NCI-H1105 treated with DMSO at 0.1 percent for 48 hours (cell line): ENCODE measurements at regions not wholly inside any gene's neighbourhood (a gene's known extent, or its start where the extent isn't known, plus 50 kb on each side); places are given as distances from the start of the nearest gene placed in this dataset.

Experiments used
- DNase-seq: peaks from one replicate; lab custom pipeline; 2025; lab: John Stamatoyannopoulos, UW

DNA sequence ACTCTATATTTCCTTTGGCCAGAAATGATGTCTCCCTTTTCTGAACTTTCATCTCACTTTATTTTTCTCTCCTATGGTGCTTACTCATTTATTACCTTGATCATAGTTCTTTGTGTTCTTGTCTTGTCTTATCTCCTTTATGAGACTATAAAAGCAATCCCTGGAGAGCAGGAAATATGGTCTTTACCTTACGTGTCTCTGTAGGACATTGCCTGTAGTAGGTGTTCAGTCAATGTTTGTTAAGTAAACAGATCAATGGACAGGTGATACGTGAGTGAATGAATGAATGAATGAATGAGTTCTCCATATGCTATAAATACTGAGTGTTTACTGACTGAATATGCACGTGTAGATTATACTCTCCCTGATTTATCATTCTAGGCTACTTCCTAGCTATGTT is 193.7 kb upstream of the HMGA2 start:
- no peak for DNase-seq

DNA sequence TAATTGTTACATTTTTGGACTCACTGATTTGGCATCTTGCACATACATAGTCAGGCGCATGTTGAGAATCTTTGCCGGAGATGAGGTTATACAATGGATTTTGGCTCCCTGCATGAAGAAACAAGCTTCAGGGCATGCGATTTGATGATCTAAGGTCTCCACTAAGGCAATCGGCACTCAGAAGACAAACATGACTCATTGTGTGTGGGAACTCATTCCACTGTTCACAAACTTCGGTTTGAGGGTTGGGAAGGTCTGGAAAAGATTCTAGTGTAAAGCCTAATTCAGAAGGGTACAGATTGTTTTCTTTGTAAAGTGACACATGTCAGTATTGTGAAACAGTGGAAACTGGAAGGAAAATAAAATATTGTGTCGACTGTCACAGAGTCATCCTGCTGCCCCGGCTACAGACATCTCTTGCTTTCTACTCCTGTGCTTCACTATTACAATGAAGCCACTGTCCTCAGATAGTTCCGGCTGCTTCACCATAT is 192.6 kb upstream of the HMGA2 start:
- no peak for DNase-seq

DNA sequence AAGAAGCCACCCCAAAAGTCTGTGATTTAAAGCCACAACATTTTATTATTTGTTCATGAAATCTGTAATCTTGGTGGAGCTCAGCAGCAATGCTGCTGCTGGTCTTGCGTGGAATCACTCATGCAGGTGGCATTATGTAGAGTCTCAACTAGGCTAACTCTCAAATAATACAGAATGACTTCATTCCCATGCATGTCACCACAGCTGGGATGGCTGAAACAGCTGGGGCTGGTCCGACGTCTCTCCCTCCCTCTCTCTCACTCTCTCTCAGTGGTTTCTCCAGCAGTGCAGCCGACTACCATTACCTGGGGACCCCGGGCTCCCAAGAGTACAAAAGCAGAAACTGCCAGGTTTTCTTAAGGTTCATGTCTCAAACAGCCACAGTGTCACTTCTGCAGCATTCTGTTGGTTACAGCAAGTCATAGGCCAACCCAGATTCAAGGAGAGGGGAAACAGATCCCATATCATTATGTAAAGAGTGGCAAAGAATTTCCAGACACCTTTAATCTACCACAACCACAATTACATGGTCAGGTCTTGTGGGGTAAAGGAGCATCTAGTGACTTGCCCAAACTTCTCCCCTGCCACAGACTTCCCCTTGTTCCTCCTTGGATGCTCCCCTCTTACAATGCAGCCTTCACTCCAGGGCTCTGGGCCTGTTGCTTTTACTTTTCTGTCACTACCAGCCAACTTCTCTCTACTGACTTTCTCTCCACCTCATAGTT is 192.0 kb upstream of the HMGA2 start:
- DNase-seq: no peak

DNA sequence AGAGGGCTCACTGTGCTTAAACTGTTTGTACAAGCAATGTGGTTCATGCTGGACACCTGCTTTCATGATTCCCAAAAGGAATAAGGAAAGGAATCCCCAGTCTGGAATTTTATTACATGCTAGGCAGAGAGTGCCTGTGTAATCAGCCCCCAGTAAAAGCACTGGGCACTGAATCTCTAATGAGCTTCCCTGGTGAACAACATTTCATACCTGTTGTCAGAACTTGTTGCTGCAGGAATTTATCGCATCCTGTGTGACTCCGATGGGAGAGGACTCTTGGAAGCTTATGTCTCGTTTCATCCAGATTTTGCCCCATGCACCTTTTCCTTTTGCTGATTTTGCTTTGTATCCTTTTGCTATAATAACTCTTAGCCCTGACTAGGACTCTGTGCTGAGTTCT is 190.2 kb upstream of the HMGA2 start:
- no peak for DNase-seq

DNA sequence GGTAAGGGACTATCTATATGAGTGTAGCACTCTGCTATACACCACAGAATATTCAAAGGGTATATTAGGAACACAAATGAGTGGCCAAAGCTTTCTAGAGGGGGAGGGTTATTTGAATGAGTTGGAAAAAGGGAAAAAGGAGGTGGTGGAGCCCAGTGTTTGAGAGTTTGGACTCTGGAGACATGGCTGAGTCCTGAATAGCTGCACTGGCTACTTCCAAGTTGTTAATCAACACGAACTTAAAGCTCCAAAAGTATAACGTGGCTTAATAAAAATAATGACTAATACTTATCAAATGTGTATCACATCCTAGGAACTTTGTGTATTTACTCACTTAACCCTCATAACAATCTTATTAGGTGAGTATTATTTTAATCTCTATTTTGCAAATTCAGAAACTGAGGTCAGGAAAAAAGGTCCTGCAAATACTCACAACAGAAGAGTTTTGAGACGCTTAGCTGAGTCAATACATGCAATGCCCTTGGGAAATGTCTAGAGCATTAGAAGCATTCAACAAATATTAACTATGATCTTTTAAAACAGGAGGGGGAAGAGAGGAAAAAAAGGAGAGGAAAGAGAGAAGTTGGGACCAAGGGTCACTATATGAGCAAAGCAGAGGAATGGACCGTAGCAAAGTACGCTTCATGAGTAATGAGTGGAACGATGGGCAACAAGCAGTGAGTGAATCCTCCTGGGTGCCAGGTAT is 189.5 kb upstream of the HMGA2 start:
- no peak for DNase-seq

DNA sequence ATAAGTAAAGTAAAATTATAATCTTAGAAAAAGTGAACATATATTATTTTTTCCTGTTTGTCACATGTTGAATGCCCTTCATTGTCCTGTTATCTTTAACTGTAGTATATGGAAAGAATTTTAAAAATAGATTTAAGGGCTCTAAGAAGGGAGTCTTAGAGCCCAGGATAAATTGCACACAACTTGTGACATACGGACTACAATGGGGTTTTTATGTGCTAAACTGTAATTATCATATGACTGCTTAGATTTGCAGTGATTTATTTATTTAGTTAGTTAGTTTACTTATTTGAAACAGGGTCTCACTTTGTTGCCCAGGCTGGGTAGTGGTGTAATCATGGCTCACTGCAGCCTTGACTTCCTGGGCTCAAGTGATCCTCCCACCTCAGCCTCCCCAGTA is 187.8 kb upstream of the HMGA2 start:
- no peak for DNase-seq

DNA sequence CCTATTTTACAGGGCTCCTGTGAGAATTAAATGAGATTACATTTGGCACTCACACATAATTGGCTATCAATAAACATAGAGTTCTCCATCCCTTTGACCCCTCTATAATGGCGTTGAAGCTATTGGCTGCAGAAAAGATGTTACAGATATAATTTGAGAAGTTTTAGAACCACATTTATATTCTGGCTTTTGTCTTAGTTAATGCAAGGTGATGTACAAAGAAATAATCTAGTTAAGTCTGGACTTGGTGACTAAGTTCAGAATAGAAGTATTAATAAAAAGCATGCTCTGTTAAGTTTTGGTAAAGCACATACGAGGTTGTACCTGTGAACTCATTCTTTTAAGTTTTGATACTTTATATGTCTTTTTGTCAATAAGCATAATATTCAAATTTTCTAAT is 187.1 kb upstream of the HMGA2 start:
- DNase-seq: no peak

DNA sequence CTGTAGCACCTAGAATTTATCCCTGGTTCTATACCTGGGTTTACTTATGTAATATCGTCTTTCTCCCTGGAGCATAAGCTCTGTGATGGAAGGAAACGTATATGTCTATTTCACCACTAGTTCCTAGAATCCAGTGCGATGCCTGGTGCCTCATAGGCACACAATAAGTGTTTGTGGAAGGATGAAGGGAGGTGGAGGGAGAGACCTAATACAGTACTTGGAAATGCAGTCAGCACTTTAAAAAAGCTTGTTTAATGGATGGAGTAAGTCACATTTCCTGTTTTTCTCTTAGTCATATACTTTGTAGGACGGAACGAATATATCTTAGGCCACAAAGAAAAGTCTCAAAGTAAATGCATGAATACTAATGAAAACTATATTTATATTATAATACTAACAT is 186.5 kb upstream of the HMGA2 start:
- DNase-seq: no peak

DNA sequence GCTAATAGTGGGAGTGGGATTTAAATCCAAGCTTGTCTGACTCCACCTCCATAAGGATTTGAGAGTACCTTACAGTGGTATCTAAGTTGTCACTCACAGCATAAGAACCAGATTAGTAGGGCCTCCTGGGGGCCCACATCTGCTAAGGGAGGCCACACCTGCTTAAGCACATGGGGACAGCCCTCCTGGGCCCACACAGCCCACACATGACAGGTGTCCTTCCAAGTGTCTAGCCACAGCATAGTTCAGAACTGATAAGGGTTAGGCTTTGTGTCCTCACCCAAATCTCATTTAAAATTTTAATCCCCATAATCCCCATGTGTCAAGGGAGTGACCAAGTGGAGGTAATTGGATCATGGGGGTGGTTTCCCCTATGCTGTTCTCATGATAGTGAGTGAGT is 186.0 kb upstream of the HMGA2 start:
- no peak for DNase-seq

DNA sequence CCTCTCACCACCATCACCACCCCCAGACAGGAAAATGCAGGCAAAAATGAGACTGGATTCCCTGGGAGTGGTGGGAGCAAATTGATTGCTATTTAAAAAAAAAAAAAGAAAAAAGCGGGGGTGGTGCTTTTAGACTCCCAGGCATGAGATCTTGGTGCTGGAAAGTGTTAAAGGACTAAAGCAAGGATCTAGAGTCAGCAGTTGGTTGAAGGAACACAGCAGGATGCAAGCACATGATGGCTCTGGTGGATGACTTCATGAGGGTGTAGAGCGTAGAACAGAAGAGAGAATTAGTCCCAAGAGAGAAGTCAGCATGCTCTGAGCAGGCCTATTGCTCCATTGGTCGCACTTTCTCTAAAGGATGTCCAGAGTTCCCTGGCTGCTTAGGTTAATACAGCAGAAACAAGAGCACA is 183.8 kb upstream of the HMGA2 start:
- DNase-seq: no peak

DNA sequence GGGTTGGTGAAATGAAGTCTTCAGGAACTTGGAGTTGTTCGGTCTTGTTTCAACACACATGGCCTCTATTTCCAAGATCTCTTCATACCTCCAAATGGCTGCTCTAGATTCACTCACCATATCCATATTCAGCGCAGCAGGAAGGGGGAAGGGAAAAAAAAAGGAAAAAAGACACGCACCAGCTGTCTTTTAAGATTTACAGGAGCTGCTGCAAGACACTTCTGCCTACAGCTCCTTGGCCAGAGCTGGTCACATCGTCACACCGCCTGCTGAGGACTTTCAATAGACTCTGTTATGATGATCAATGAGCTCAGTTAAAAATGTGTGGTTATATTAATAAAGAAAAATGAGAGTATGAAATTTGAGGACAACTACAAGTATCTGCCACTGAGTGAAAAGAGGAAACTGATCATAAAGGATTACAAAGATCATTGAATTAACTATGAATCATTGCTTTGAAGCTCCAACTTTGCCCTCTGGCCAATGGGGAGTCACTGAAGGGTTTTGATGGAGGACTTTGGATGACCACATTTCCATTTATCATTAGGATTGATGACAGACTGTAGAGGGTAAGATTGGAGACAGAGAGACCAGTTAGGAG is 182.1 kb upstream of the HMGA2 start:
- DNase-seq: no peak

DNA sequence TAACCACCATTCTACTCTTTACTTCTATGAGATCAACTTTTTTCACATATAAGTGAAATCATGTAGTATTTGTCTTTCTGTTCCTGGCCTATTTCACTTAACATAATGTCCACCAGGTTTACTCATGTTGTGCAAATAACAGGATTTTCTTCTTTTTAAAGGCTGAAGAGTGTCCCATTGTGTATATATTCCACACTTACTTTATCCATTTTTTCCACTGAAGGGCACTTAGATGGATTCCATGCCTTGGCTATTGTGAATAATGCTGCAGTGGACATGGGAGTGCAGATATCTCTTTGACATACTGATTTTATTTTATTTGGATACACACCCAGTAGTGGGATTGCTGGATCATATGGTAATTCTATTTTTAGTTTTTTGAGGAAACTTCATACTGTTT is 181.1 kb upstream of the HMGA2 start:
- no peak for DNase-seq

DNA sequence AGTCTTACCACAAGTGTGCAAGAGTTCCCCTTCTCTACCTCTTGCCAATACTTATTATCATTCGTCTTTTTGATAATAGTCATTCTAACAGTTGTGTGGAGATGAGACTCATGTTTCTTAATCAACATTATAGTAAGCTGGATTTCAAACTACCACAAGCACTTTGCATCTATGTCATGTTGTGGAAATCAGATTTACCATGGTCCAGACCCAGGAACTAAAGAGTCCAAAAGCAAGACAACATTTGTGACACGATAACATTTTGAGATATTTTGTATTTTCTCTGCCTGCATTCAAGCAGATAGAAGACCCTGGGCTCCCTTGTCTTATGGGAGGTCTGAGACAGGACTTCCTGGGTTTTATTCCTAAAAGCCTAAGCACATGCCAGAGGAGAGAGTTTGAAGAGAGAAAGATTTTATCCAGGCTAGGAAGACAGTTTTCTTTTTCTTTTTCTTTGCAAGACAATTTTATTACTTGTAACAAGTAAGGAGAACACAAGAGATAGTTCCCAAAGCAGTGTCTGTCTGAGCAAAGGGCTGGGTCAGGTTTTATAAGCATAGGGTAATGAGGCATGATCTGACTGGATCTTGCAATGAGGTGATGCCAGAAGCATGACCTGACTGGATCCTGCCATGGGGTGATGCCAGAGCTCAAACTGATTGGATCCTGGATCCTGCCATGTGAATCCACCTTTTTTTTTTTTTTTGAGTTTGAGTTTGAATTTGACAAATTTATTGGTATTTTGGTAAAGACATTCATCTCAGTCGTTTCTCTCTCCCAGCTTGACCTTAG is 180.5 kb upstream of the HMGA2 start:
- no peak for DNase-seq

DNA sequence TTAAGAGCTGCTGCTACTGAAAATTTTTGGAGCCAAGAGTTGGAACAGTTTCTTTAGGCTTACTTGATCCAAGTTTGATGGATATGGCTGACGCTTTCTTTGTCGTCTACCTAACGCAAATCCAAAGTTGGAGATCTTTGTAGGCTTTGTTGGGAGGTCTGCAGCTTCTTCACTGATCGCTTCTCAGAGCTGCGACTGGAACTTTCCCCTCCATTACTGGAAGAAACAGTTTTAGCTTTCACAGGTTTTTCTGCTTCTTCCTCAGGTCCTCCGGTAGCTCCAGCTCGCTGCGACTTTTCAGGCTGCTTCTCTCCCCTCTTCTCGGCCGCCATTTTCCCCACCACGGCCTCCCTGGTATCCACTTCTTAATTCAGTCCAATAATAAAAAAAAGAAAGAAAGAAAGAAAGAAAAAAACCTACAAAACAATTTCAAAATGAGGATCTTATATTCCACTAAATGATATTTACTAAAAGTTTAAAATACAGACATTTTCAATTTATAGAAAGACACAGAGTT is 178.1 kb upstream of the HMGA2 start:
- no peak for DNase-seq

DNA sequence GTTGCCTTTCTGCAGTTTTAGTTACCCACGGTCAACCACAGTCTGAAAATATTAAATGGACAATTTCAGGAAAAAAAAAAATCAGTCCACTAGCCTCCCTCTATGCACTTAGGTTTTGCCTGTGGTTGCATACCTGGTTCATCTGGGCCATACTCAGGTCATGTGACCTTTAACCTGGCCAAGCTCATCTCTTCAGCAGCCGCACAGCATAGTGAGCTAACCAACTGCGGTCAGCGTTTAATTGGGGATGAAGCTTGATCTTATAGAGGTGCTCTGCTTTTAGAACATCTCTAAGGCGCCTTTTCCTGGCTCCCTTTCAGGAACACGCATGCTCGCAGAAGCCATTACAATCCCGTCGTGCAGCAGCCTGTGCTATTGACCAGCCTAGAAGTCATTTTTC is 177.2 kb upstream of the HMGA2 start:
- no peak for DNase-seq

DNA sequence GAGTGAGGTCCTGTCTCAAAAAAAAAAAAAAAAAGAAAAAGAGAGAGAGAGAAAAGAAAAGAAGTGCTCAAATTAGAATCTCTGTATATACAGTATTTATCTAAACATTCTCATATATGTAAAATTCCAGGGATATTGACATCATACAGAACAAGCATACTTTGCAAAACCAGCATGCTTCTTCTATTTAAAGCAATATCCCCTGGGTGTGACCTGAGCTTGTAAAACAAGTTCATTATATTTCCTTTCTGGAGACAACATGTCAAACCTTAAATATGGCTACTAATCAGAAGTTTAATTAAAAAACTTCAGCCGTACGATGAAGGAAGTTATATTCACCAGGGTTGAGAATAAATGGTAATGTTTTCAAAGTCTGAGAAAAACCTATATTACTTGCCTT is 175.8 kb upstream of the HMGA2 start:
- DNase-seq: no peak

DNA sequence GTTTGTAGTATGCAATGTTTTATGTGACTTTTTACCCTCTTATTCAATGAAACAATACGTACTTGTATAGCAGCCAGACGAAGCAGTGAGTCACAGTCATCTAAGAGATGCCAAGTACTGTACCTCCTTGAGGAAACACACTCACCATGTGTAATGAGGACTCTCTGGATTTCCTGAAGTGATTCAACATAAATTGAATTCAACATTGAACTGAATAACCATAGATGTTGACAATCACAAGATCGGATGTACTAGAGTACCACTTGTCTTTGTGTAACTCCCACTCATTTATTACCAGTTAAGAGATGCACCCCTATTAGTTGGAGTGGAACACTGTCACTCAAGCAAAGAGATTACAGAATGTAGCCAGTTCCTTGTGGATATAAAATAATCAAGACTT is 175.2 kb upstream of the HMGA2 start:
- no peak for DNase-seq

DNA sequence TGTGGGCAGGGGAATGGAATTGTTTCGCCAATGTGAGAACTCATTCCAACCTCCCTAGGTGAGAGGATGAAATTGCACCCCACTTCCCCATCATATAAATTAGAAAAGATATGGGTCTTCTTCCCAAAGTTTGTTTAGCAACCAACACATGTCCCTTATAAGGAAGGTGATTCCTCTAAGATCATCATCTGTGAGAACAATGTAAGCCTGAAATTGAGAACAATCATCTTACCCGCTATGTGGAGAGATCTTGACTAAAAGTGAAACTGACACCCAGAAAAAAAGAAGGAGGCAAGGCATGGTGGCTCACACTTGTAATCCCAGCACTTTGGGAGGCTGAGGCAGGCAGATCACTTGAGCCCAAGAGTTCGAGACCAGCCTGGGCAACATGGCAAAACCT is 173.2 kb upstream of the HMGA2 start:
- DNase-seq: no peak

DNA sequence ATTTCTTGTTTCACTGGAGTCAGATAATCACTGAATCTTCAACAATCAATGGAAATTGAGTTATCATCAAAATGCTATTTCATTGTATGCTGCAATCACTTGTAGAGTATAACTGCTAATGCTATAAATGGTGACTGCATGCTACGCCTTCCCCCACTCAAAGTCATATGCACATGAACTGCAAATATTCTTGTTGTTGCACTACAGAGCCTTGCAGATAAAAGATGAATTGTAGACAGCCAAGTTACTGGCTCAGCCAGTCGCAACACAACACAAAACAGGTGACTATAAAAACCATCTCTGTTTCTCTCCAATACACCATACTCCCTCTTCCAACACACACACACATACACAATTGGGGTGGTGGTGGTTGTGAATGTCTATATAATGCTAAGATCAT is 171.0 kb upstream of the HMGA2 start:
- DNase-seq: no peak

DNA sequence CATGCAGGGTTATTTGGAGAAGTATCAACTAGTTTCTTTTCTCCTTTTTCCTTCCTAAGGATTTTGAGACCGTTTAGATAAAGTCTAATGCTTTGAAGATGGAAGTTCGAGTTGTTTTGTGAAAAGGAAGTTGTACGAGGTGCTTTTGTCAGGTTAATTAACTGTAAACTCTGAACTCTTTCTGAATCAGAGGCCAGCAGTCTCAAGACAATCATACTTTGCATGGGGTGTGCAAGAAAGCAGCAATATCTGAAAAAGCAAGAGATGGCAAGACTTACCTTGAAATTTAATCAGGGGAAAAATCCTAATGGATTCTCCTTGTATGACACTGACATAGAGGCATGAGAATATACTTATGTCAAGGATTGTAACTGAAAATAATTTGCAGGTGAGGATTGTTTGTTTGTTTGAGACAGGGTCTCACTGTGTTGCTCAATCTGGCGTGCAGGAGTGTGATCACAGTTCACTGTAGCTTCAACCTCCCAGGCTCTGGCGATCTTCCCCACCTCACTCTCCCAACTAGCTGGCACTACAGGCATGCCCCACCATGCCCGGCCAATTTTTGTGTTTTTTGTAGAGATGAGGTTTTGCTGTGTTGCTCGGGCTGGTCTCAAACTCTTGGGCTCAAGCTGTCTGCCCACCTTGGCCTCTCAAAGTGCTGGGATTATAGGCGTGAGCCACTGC is 170.2 kb upstream of the HMGA2 start:
- no peak for DNase-seq

DNA sequence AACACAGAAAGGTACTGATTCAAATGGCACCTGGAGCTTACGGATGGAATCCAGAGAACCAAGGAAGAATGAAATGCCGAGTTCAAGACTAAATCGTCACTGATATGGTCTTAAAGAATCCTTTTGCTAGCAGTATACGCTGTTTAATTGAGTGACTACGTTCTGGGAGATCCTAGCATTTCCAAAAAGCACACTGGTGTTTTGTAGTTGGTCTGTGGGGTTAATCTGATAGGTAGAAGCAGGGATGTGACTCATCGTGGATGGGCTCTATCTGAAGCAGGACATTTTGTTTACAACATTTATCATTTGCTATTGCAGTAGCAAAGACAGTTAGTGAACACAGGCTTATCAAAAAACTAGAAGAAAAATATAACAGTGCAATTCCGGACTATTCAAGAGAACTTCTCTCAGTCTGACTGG is 169.2 kb upstream of the HMGA2 start:
- DNase-seq: no peak
